A204.1 (cell line): ENCODE measurements at regions not wholly inside any gene's neighbourhood (a gene's known extent, or its start where the extent isn't known, plus 50 kb on each side); places are given as distances from the start of the nearest gene placed in this dataset.

ENCODE experiments used
- FAIRE-seq: peaks from 2 replicates; lab custom pipeline; 2012; peaks lifted over from hg19 to GRCh38; lab: Jason Lieb, UNC

GRCh38 chr22:48459859-48460823 lies 1367.5 kb downstream of the BRD1 start:
- no peak for FAIRE-seq

GRCh38 chr22:48459259-48459658 lies 1368.4 kb downstream of the BRD1 start:
- no peak for FAIRE-seq

GRCh38 chr22:48456449-48456848 lies 1371.2 kb downstream of the BRD1 start:
- FAIRE-seq, result no peak

- no peak for FAIRE-seq
Observed at GRCh38 chr22:48453751-48454485, 1373.8 kb downstream of the BRD1 start.

- no peak for FAIRE-seq
Observed at GRCh38 chr22:48453171-48453570, 1374.5 kb downstream of the BRD1 start.

- FAIRE-seq, result no peak
Observed at GRCh38 chr22:48452766-48453165, 1374.9 kb downstream of the BRD1 start.

- no peak for FAIRE-seq
Observed at GRCh38 chr22:48451891-48452290, 1375.8 kb downstream of the BRD1 start.

- no peak for FAIRE-seq
Observed at GRCh38 chr22:48450188-48450825, 1377.4 kb downstream of the BRD1 start.

GRCh38 chr22:48449466-48450187 lies 1378.0 kb downstream of the BRD1 start:
- no peak for FAIRE-seq

- FAIRE-seq, result no peak
Observed at GRCh38 chr22:48448821-48449220, 1378.9 kb downstream of the BRD1 start.

- FAIRE-seq, result no peak
Observed at GRCh38 chr22:48445113-48445827, 1382.4 kb downstream of the BRD1 start.

GRCh38 chr22:48444320-48445112 lies 1383.2 kb downstream of the BRD1 start:
- FAIRE-seq, result no peak

- FAIRE-seq, result no peak
Observed at GRCh38 chr22:48443680-48444079, 1384.0 kb downstream of the BRD1 start.

- FAIRE-seq, result no peak
Observed at GRCh38 chr22:48442663-48443062, 1385.0 kb downstream of the BRD1 start.

GRCh38 chr22:48441553-48441850 lies 1386.2 kb downstream of the BRD1 start:
- no peak for FAIRE-seq

- FAIRE-seq, result no peak
Observed at GRCh38 chr22:48440673-48441552, 1386.8 kb downstream of the BRD1 start.

GRCh38 chr22:48440176-48440575 lies 1387.5 kb downstream of the BRD1 start:
- no peak for FAIRE-seq

GRCh38 chr22:48439560-48440135 lies 1388.0 kb downstream of the BRD1 start:
- no peak for FAIRE-seq

- FAIRE-seq, result no peak
Observed at GRCh38 chr22:48438800-48439559, 1388.7 kb downstream of the BRD1 start.
